IPS DF 6.9 (cell line): ENCODE measurements at regions not wholly inside any gene's neighbourhood (a gene's known extent, or its start where the extent isn't known, plus 50 kb on each side); places are given as distances from the start of the nearest gene placed in this dataset.

Experiments used
- DNase-seq: peaks from one replicate; pipeline ENCODE4 v3.0.0-alpha.2; 2013; ENCODE audit warnings: low read depth, low spot score
- H3K27ac ChIP-seq: one replicate; pipeline ENCODE4 v1.5.1; 2013; ENCODE audit warnings: low read length, control low read depth
- H3K27me3 ChIP-seq: 2 replicates; pipeline ENCODE4 v1.6.1; 2013; ENCODE audit warnings: mild to moderate bottlenecking, low read length; ENCODE audit not compliant: control insufficient read depth, insufficient read depth
- H3K36me3 ChIP-seq: 2 replicates; pipeline ENCODE4 v1.6.1; 2013; ENCODE audit warnings: low read length; ENCODE audit not compliant: control insufficient read depth, insufficient read depth
- H3K4me1 ChIP-seq: 2 replicates; pipeline ENCODE4 v1.6.1; 2013; ENCODE audit warnings: low read length; ENCODE audit not compliant: control insufficient read depth, insufficient read depth
- H3K4me3 ChIP-seq: 2 replicates; pipeline ENCODE4 v1.5.1; 2013; ENCODE audit warnings: mild to moderate bottlenecking, low read length
- H3K9me3 ChIP-seq: 2 replicates; pipeline ENCODE4 v1.6.1; 2013; ENCODE audit warnings: low read length, inconsistent platforms; ENCODE audit not compliant: control insufficient read depth, insufficient read depth
- WGBS: extraction: QIAGEN DNeasy Blood & Tissue Kit; methylation state at CpG from one replicate; pipeline ENCODE4 v1.1.7; 2013; ENCODE audit warnings: mixed read lengths, missing lambda C conversion rate; ENCODE audit not compliant: insufficient read length, insufficient coverage; 5-methylcytosine and 5-hydroxymethylcytosine counted together

GRCh38 chr14:106838991-106839769, 1312.8 kb downstream of the TMEM121 start:
- WGBS = no CpG with 5 or more reads among the region's 18 CpGs
- Histone ChIP-seq H3K27me3 (no peaks in the 10 kb centered on the region), H3K4me1 (no peaks in the 10 kb centered on the region), H3K36me3 (no peaks in the 10 kb centered on the region), H3K27ac (no peak overlapping the region), H3K9me3 (peaks cover 33% of the 10 kb centered on the region), H3K4me3 (no peak overlapping the region)
- no peak for DNase-seq

GRCh38 chr14:106840258-106840657, 1313.9 kb downstream of the TMEM121 start:
- Histone ChIP-seq H3K4me1 (no peaks in the 10 kb centered on the region), H3K36me3 (no peaks in the 10 kb centered on the region), H3K9me3 (peaks cover 33% of the 10 kb centered on the region), H3K27ac (no peak overlapping the region), H3K4me3 (no peak overlapping the region), H3K27me3 (no peaks in the 10 kb centered on the region)
- DNase-seq = no peak
- WGBS = no CpG with 5 or more reads among the region's 2 CpGs

DNA sequence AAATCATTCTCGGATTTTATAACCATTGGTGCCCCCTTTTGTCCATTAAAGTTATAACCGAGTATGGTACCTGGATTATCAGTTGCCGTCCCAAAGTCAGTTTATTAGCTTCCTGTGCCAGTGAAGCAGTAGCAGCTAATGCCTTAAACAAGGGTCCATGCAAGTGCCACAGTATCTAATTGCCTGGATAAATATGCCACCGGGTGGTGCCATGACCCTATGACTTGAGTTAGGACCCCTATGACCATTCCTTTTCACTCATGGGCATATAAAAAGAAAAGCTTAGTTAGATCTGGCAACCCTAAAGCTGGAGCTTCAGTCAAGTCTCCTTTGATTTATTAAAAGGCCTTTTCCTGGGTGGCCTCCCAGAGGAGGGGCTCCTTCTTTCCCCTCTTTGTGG, 1314.6 kb downstream of the TMEM121 start:
- Histone ChIP-seq H3K9me3 (peaks cover 32% of the 10 kb centered on the region), H3K27ac (no peak overlapping the region), H3K4me3 (no peak overlapping the region), H3K27me3 (no peaks in the 10 kb centered on the region), H3K36me3 (no peaks in the 10 kb centered on the region), H3K4me1 (no peaks in the 10 kb centered on the region)
- WGBS = no CpG with 5 or more reads among the region's 4 CpGs
- no peak for DNase-seq

DNA sequence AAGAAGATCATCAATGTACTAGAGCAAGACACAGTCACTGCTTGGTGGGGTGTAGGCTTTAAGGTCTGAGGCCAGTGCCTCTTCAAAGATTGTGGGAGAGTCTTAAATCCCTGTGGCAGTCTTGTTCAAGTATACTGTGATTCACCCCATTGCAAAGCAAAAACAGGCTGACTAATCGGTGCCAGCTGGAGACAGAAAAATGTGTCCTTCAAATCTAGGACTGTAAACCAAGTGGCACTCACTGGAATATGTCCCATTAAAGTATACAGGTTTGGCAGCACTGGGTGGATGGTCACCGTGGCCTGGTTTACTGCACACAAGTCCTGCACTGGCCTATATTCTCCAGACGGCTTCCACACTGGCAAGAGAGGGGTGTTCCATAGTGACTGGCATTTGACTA, 1315.3 kb downstream of the TMEM121 start:
- H3K36me3 ChIP-seq = no peaks in the 10 kb centered on the region
- no peaks in the 10 kb centered on the region for H3K27me3 ChIP-seq
- no CpG with 5 or more reads among the region's 3 CpGs for WGBS
- DNase-seq = no peak
- H3K4me3 ChIP-seq = no peak overlapping the region
- no peaks in the 10 kb centered on the region for H3K4me1 ChIP-seq
- H3K9me3 ChIP-seq = peaks cover 31% of the 10 kb centered on the region
- no peak overlapping the region for H3K27ac ChIP-seq

GRCh38 chr14:106842687-106843086, 1316.3 kb downstream of the TMEM121 start:
- no CpG with 5 or more reads among the region's 6 CpGs for WGBS
- Histone ChIP-seq H3K27me3 (no peaks in the 10 kb centered on the region), H3K36me3 (no peaks in the 10 kb centered on the region), H3K4me3 (no peak overlapping the region), H3K27ac (no peak overlapping the region), H3K9me3 (peaks cover 28% of the 10 kb centered on the region), H3K4me1 (no peaks in the 10 kb centered on the region)
- no peak for DNase-seq

DNA sequence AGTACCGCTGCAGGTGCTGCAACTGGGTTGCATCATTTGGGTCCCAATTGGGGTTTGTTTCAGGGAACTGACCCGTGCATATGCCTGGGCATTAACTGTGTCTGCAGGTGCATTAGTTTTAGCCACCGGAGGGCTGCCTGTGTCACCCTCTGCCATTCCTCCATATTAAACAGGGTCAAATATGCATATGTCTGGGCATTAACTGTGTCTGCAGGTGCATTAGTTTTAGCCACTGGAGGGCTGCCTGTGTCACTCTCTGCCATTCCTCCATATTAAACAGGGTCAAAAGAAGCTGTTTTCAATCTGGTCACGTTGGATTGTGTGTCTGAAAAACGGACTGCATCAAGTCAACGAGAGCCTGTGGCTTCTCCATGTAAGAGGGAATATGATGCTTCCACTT, 1317.0 kb downstream of the TMEM121 start:
- Histone ChIP-seq H3K4me1 (no peaks in the 10 kb centered on the region), H3K4me3 (no peak overlapping the region), H3K27ac (no peak overlapping the region), H3K9me3 (peaks cover 24% of the 10 kb centered on the region), H3K27me3 (no peaks in the 10 kb centered on the region), H3K36me3 (no peaks in the 10 kb centered on the region)
- WGBS = no CpG with 5 or more reads among the region's 6 CpGs
- DNase-seq = no peak

DNA sequence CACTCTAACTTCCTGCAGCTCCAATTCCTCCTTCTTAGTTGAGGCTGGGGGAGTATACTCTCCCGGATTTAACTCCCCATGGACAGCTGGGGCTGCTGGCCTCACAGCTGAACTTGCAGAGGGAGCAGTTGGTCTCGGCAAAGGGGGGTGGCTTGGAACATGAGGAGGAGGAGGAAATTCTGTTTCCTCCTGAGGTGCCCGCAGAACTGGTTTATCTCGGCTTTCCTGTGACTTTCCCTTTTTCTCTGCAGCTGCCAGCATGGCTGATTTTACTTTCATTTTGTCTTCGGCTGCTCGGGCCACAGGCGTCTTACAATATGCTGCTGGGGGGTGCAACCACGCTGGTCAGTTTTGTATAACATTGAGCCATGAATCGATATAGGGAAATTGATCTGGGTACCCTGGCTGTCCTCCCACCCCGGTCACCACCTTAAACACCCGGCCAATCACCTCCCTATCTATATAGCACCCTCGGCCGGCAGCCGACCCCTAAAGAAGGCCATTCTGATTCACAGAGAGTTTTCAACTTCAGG, 1317.6 kb downstream of the TMEM121 start:
- DNase-seq = no peak
- Histone ChIP-seq H3K27ac (no peak overlapping the region), H3K9me3 (peaks cover 27% of the 10 kb centered on the region), H3K4me1 (no peaks in the 10 kb centered on the region), H3K27me3 (no peaks in the 10 kb centered on the region), H3K4me3 (no peak overlapping the region), H3K36me3 (no peaks in the 10 kb centered on the region)
- no CpG with 5 or more reads among the region's 14 CpGs for whole genome bisulfite sequencing

DNA sequence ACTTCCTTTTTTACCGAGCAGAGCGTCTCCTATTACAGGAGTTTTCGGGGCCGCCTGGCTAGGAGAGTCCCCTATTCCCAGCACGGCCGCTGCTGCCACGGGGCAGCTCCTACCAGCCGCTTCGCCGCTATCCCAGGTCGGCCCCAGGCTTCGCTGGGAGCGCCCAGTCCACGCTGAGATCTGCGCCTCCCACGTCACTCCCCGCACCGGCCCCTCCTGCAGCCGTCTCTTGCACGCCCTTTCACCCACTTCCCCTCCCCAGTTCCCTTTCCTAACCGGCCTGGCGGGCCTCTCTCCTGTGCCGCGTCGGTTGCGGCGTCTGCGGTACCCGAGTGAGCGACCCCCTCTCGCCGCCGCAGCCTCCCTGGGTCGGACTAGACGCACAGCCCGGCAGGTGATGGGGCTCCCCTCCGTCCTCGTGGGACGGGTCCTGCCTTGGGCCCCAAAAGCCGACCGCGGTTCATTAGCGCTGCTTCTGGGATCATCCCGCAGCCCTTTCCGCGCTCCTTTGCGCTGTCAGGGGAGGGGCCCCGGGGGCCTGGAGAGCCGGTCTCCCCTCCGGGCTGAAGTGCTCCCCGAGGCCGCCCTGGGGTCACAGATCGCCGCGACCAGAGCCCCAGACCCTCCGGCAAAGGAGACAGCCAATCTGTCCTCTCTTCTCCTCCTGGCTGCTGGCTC, 1318.4 kb downstream of the TMEM121 start:
- Histone ChIP-seq H3K4me1 (no peaks in the 10 kb centered on the region), H3K27ac (no peak overlapping the region), H3K27me3 (no peaks in the 10 kb centered on the region), H3K9me3 (peaks cover 29% of the 10 kb centered on the region), H3K36me3 (no peaks in the 10 kb centered on the region), H3K4me3 (no peak overlapping the region)
- no peak for DNase-seq
- no CpG with 5 or more reads among the region's 56 CpGs for WGBS

DNA sequence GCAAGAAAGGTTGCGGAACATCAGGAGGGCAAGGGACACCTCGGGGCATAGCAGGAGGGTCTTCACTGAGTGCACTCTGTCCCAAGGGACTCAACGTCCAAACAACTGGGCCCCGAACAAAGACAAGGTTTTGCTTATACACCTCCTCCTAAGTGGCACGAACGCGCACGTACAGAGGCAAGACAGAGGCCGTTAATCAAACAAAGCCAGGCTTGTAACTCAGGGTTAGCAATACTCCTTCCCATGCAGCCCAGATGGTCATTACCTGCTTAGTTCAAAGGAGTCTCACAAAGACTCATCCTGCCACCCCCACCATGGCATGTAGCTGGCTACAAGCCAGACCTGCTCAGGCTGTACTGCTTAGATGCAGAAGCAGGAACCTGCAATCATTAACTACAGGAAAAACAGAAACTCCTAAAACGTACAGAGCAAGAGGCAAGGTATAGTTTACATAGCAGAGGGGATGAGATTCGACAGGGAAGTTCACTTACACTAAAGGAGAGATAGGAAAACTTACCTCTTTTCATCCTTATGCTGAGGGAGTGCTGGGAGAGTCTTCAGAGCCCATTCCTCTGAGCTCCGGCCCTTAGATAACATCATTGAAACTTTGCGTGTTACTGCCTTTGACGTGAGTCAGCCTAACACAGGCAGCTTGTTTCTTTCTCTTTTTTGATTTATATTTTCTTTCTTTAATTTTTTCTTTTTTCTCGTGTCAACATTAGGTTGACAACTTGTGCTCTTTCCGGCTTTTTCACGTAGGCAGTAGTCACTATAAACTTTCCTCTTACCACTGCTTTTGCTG, 1319.1 kb downstream of the TMEM121 start:
- Histone ChIP-seq H3K4me3 (no peak overlapping the region), H3K27ac (no peak overlapping the region), H3K9me3 (peaks cover 27% of the 10 kb centered on the region), H3K4me1 (no peaks in the 10 kb centered on the region), H3K36me3 (no peaks in the 10 kb centered on the region), H3K27me3 (no peaks in the 10 kb centered on the region)
- DNase-seq = no peak
- no CpG with 5 or more reads among the region's 17 CpGs for WGBS

DNA sequence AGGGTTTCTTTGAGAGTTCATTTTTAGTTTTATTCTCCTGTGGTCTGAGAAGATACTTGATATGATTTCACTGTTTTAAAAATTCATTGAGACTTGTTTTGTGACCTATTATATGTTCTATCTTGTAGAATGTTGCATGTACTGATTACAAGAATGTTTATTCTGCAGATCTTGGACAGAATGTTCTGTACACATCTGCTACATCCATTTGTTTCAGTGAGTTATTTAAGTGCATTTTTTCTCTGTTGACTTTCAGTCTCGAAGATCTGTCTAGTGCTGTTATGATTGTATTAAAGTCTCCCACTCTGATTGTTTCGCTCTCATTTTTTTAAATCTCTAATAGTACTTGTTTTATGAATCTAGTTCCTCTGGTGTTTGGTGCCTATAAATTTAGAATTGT, 1319.8 kb downstream of the TMEM121 start:
- no peak overlapping the region for H3K4me3 ChIP-seq
- no CpG with 5 or more reads among the region's 2 CpGs for WGBS
- H3K9me3 ChIP-seq = peaks cover 28% of the 10 kb centered on the region

More for the DNA sequence above, 1319.8 kb downstream of the TMEM121 start:
- Histone ChIP-seq H3K27me3 (no peaks in the 10 kb centered on the region), H3K27ac (no peak overlapping the region), H3K36me3 (no peaks in the 10 kb centered on the region), H3K4me1 (no peaks in the 10 kb centered on the region)
- no peak for DNase-seq
